Thyroid gland (tissue), 4 donors: ENCODE measurements at regions not wholly inside any gene's neighbourhood (a gene's known extent, or its start where the extent isn't known, plus 50 kb on each side); places are given as distances from the start of the nearest gene placed in this dataset.

Experiments
- CTCF ChIP-seq, 6 experiments: fragments of 200-600 bp in 3 of 6; fragments of 450-650 bp in 3 of 6; sonication (generic) in 3 of 6; IDR thresholded peaks; one replicate each; pipeline ENCODE4 v1.5.1; 2016 to 2019; ENCODE audit warnings: antibody characterized with exemption in 6 of 6, mild to moderate bottlenecking in 2 of 6, inconsistent platforms in 1 of 6, moderate library complexity in 1 of 6
- POLR2A ChIP-seq, 2 donors: fragments of 450-650 bp; IDR thresholded peaks; one replicate each; pipeline ENCODE4 v1.6.1; 2017; ENCODE audit warnings: antibody characterized with exemption in 2 of 2, mild to moderate bottlenecking in 2 of 2, moderate library complexity in 1 of 2

GRCh38 chr5:56511326-56511841, 278.3 kb upstream of the ANKRD55 start:
- TF ChIP-seq CTCF (IDR thresholded peaks at IDR 0.05), result no peak
- no peak for TF ChIP-seq POLR2A (IDR thresholded peaks at IDR 0.05)
